Stimulated activated CD4-positive, alpha-beta T cell treated with anti-CD3 and anti-CD28 coated beads, Interleukin-2, amount 100 ng/mL, for 4 hours (primary cell): ENCODE measurements at regions not wholly inside any gene's neighbourhood (a gene's known extent, or its start where the extent isn't known, plus 50 kb on each side); places are given as distances from the start of the nearest gene placed in this dataset.
"Not testable (repeated sequence)": the region's sequence is repeated elsewhere in the genome, so short reads cannot be mapped to it uniquely, and the experiment has no call there.

Source experiments
- DNase-seq: peaks from one replicate; pipeline ENCODE4 v3.0.0-alpha.2; 2020; ENCODE audit warnings: low read depth

DNA sequence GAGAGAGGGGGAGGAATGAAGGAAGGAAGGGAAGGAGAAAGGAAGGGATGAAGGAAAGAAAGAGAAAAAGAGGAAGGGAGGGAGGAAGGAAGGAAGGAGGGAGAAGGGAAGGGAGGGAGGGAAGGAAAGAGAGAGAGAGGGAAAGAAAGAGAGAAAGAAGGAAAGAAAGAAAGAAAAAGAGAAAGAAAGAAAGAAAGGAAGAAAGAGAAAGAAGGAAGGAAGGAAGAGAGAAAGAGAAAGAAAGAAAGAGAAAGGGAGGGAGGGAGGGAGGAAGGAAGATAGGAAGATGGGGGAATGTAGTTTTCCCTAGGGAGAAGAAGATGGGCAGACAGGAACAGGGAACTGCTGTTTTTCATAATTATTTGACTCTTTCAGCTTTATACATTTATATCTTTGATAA lies 115.1 kb upstream of the CXADR start:
- DNase-seq = no peak

DNA sequence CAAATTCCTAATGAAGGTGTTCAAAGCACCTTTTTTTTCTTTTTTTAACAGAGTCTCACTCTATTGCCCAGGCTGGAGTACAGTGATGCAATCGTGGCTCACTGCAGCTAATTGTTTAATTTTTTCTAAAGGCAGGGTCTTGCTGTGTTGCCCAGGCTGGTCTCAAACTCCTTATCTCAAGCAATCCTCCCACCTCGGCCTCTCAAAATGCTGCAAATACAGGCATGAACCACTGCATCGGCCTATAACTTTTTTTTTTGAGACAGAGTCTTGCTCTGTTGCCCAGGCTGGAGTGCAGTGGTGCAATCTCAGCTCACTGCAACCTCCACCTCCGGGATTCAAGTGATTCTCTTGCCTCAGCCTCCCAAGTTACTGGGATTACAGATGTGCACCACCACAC lies 113.9 kb upstream of the CXADR start:
- DNase-seq = not testable (repeated sequence)

DNA sequence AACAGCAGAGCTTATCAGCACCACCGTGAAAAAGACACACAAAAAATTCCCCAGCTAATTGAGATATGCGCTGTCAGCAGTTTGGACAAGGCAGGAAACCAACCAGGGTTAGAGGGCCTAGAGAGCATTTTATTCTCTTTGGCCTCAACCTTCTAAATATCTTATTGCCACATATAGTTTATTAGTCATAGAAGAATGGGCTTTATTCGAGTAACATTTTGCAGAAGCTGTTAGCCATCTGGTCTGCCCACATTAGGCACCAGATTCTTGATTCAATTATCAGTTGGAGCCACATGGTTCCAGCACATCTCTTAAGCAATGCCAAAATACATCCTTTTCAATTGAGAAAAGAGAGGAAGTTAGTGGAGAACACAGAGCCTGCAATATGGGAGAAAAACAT lies 109.9 kb upstream of the CXADR start:
- no peak for DNase-seq

DNA sequence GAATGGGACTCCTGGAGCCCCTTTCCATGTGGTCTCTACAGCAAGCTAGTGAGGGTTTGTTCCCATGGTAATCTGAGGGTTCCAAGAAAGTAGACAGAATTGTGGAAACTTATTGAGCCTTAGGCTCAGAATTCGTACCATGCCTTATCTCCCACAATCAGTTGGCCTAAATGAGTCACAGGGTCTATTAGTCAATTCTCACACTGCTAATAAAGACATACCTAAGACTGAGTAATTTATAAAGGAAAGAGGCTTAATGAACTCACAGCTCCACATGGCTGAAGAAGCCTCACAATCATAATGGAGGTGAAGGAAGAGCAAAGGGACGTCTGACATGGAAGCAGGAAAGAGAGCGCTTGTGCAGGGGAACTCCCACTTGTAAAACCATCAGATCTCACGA lies 106.6 kb upstream of the CXADR start:
- DNase-seq = no peak

DNA sequence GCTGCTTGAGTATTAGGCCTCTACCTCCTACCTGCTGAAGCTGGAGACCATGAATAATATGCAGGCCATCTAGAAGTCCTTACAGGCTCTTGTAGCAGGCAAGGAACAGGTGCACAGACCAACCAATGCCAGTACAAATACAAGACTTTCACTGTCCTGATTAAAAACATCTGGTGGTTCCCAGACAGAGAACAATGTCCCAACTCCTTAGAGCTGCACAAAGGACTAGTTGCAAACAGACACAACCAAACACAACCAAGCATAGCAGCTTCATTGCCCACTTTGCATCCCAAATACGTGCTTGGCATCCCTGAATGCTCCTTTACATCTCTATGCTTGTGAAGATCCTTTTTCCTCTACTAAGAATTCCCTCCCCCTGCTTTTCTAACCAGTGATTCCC lies 98.1 kb upstream of the CXADR start:
- DNase-seq = no peak

DNA sequence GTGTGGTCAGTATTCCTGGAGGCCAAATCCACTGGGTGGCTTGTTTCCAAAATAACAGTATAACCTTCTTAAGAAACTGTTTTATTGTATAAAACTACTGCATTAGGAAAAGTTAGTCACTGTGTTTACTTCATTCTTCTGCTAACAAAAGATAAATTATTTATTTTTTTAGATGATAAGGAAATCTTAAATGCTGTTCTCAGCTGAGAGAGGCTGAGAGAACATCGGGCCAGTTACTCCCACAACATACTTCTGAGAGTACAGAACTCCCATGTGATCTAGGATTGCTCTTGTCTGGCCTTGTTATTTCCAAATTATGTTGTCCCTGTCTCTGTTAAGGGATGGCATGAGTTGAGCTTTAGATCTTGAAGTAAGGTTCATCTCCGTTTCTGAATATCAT lies 96.7 kb upstream of the CXADR start:
- no peak for DNase-seq

DNA sequence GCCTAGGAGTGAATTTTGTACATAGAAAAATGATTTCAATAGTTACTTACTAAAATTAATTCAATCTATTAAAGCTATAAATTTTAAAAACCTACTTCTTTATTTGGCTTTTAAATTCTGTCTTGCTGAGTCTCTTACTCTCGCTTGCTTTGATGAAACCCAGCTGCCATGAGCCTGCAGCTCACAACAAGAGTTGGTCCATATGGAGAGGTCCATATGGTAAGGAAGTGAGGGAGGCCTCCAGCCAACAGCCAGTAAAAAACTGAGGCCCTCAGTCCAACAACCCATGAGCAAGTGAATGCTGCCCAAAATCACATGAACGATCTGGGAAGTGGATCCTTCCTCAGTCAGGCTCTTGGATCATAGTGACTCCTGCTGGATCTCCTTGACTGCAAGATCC lies 89.9 kb upstream of the CXADR start:
- no peak for DNase-seq

DNA sequence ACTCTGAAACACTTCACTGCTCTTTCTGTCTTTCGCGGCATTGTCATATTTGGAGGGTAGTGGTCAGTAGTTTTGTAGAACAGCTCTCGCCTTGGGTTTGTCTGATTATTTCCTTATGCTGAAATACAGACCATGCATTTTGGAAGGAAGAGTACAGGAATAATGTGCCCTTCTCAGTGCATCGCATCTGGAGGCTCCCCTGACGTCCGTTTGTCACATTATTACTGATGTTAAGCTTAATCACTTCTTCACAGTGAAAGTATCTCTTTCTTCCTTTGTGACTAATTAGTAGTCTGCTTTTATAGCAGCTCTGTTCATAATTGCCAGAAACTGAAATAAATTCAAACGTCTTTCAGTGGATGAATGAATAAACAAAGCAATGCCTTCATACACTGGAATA lies 85.7 kb upstream of the CXADR start:
- DNase-seq = no peak

DNA sequence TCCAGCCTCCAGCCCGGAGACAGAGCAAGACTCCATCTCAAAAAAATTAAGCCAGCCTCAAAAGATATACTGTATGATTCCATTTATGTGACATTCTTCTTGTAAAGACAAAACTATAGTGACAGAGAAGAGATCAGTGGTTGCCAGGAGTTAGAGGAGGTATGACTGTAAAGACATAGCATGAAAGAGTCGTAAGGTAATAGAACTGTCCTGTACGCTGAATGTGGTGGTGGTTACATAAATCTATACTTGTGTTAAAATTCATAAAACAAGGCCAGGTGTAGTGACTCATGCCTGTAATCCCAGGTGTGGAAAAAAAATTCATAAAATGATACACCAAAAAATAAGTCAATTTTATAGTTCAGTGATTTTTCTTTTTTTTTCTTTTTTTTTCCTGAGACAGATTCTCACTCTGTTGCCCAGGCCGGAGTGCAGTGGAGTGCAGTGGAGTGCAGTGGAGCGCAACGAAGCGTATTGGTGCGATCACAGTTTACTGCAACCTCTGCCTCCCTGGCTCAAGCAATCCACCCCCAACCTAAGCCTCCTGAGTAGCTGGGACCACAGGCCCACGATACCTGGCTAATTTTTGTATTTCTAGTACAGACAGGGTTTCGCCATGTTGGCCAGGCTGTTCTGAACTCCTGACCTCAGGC lies 84.9 kb upstream of the CXADR start:
- no peak for DNase-seq

DNA sequence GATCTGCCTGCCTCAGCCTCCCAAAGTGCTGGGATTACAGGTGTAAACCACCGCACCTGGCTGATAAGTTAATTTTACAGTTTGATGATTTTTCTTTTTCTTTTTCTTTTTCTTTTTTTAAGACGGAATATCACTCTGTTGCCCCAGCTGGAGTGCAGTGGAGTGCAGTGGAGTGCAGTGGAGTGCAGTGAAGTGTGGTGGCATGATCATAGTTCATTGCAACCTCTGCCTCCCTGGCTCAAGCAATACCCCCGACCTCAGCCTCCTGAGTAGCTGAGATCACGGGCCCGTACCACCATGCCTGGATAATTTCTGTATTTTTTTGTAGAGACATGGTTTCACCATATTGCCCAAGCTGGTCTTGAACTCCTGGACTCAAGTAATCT lies 84.4 kb upstream of the CXADR start:
- DNase-seq = no peak

DNA sequence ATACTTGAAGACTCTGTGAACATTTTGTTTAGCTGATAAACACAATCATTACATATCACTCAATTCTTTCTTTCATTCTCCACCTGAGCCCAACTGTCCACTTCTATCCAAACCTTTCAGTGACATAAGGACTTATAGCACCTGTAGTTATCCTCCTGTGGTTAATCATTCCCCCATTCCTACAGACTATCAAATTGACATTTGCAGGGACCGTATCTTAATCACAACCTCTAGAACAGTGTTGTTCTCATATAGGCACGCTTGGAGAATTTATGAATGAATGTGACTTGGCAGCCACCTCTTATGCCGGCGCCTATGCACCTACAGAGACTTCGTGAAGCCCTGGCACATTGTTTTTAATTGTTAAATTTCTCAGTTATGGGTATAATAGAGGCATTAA lies 83.9 kb upstream of the CXADR start:
- DNase-seq = no peak

DNA sequence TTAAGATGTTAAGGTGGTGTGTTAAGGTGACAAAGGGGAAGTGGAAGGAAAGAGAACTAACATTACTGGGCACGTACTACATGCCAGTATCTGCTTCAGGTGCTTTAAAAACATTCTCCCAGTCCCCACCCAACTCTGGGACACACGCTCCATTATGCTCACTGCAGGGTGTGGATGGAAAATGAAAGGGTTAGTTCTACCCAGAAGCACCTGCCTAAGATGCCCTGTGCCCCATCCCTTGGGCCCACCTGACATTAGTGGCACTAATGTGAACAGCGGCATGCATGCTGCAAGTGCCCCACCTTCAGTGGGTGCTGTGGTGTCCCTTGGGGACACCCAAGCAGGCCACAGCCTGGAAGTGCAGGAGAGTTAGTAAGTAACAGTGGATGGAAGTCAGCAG lies 82.9 kb upstream of the CXADR start:
- DNase-seq = no peak

DNA sequence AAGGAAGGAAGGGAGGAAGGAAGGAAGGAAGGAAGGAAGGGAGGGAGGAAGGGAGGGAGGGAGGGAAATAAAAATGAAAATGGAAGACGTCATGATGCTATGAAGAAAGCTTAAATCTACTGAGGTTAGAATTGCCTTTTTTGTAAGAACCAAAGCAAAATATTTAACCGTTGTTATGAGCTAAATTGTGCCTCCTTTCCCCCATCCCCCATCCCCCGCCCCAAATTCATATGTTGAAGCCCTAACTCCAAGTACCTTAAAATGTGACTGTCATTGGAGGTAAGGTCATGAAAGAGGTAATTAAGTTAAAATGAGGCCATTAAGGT lies 80.1 kb upstream of the CXADR start:
- no peak for DNase-seq

DNA sequence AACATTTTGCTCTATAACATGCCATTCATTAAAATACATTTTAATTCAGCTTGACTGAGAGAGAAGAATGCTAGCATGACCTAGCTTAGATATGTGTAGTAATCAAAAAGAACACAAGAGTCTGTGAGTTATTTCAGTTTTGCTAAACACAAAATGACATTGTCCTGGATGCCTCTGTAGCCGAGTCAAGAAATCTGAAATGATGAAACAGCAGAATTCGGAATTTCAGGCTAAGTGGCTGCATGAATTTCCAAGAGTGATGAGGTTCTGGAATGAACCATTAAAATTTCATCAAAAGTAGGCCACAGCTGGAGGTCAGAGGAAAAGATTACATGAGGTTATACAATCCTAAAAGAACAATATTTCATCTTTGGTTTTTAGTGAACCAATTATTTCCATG lies 79.1 kb upstream of the CXADR start:
- no peak for DNase-seq

DNA sequence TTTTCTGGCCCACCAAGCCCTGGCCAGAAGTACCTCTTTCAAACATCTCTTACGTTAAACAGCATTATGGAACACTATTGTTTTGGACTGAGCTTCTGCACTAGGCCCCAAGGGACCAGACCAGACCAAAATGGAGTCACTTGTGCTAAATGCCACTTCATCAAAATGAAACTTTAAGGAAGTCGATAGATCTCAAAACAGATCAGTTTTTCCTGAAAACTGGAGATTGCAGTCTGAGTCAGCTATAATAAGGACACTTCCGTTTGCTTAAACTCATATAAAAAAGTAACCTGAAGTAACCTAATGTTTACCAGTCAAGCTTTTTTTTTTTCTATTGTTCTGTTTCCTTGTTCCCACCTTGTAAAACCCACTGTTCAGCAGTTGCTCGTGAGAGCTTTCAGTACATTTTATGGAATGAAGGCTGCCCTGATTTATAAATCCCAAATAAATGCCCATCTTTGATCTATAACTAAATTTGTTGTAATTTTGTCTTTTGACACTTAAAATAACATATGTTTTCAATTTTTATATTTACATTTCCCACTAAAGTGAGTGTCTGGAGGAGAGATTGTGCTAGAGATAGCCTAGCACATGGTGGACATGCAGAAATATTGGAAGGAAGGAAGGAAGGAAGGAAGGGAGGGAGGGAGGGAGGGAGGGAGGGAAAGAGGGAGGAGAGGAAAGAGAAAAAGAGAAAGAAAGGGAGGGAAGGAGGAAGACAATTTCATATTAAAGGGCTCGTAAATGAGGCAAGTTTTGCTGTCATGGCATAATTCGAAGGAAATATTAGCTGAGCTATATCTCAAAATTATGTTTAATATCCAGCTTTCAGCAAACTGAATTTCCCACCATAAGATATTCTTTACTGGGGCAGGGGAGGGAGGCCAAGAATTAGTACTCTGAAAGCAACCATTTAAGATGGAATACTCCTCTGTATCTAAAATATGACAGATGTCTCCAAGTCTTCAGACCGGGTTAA lies 77.0 kb upstream of the CXADR start:
- DNase-seq = no peak

DNA sequence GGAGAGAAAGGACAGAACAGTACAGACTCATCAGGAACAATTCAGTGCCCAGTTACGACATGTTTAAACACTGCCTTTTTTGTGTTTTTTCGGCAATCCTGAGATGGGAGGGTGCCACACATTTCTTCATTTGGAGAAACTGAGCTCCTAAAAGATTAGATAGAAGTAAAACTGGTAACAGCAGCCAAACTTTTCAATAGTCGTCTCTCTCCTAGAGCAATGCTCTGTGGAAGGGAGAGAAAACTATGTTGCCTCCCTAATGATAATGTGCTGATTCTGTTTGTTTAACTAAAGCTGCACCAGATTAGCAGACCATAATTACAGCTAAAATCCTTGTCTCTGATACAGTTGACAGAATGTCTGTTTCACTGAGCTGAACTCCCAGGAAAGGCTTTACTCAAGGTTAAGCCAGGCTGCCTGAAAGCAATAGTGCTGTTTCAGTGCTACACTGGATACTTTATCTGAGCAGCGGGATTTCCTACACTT lies 76.2 kb upstream of the CXADR start:
- no peak for DNase-seq

DNA sequence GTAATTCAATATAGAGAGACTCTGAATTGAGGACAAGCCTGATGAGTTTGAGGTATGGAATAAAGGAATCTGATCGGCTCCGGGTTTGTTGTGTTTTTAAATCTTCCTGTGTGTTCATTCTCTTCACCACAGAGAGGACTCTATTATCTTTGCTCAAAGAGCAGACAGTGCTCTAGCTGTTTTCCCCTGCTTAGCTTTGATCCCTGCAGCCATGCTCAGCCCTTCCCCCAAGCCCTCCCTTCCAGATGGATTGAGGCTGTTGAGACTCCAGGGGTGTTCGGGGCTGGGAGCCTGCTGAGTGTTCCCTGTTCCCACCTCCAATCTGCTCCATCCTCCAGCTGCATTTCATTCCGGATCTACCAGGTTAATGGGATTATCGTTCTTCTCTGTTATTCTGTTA lies 74.2 kb upstream of the CXADR start:
- DNase-seq = no peak

DNA sequence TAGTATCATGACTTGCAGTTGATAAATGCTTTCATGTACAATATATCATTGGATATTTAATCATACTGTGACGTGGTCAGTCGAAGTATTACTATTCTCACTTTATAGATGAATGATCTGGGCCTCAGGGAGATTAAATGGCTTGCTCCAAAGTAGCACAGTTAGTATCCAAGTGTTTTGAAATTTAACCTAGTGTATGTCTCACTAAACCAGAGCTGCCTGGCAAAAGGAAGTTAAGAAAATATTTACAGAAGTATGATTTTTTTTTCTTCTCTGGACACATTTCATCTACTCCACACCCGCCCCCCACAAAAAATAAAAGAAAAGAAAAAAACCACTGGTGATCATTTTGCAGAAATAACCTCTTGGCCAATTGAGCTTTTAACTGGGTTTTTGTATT lies 71.9 kb upstream of the CXADR start:
- DNase-seq = no peak

DNA sequence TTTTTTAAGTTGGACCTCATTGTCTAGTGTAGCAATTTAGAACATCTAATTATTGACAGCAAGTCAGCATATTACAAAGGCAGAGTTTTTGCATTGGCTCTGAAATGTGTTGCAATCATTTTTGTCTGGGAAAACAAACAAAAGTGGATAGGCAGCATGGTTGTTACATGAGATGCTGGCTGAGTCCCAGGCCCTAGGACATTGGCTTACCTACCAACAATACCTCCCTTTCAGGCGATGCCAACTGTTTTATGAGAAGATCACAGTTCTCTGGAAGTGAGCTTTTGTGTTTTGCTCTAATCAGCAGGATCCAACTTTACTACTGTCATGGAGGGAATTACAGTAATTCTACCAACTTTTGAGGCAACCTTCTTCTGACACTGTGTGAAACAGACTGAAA lies 71.5 kb upstream of the CXADR start:
- no peak for DNase-seq

DNA sequence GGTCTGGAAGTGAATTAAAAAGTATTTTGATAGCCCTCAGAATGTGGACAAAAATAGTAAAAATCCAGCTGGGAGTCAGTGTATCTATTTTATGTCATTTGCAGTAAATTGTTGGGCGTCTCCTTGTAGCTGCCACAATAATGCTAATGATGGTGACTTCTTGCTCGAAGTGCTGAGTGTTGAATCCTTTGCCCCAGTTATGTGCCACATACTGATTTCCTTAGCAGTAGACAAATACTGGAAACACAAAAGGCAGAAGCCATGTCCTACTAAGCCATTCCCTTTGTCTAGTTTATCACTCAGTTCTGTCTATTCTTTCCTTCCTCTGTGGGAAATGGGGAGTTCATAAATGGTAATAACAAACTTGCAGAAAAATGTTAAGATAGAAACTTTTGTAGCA lies 70.7 kb upstream of the CXADR start:
- no peak for DNase-seq

DNA sequence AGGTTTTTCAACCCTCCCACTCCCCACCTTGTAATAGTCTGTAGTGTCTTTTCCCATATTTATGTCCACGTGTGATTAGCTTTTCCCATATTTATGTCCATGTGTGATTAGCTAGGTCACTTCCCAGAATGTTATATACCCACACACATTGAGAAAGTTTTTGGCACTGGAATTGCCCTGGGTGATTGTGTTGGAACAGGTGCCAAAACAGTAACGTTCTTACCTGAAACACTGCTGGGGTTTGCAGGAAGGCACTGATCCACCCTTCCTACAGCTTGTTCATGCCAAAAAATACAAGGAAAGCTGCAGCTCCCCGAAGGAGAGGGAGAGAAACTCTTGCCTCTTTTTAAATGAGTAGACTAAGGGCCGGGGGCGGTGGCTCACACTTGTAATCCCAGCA lies 68.0 kb upstream of the CXADR start:
- DNase-seq = no peak

DNA sequence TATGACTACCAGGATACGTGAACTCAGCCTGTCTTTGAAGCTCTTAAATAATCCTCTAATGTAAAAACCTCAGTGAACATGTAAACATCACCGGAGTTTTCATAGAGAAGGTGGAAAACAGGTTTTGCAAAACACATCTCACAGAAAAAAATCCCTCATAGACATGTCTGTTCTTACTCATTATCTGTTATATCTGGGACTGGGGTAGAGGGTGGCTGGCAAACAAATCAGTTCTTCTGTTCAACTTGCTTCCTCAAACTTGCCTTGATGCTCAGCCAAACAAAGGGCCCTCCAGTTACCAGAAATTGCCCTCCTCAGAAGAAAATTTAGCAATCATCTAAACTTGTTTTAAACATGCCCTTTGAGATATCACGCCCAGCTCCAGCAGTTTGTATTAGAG lies 66.1 kb upstream of the CXADR start:
- DNase-seq = no peak

DNA sequence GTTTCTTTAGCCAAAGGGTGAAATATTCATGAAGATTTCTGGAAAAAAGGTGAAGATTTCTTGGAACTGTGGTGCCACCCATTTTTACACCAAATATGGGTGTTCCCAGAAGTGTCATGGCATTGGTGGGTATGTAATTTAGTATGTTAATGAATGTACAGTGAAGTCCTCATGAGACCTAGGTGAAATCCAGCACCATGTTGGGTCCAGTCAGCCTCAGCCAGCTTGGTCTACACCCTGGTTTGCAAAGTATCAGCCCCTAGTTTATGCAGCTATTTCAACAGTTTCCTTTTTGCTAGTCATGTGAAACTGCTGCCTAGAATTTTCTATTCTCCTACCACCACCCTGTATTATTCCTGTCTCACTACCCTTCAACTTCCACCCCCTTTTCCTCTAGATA lies 63.1 kb upstream of the CXADR start:
- DNase-seq = no peak

DNA sequence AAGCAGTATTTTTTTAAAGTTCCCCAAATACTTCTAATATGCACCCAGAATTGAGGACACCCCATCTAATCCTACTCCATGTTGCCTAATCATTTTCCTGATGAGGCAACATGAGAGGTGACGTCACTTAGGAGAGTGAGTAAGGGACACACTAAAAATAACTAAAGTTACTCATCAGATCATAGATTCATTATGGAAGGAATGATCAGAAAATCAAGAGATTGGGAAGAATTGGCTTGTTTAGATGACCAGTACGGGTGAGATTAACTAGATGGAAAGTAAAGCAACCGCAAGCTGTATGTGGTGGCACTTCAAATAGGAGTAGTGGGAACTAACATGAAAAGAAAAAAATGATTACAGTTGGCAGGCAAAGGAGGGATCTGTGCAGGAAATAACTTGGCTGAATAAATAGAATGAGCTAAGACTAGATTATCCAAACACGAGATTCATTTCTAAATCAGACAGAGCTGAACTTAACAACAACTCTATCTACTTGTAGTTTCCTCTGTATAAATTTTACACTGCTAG lies 61.4 kb upstream of the CXADR start:
- no peak for DNase-seq
